ENCODE measurements at regions not wholly inside any gene's neighbourhood (a gene's known extent, or its start where the extent isn't known, plus 50 kb on each side); places are given as distances from the start of the nearest gene placed in this dataset.
"Not testable (repeated sequence)": the region's sequence is repeated elsewhere in the genome, so short reads cannot be mapped to it uniquely, and the experiment has no call there.

DNA sequence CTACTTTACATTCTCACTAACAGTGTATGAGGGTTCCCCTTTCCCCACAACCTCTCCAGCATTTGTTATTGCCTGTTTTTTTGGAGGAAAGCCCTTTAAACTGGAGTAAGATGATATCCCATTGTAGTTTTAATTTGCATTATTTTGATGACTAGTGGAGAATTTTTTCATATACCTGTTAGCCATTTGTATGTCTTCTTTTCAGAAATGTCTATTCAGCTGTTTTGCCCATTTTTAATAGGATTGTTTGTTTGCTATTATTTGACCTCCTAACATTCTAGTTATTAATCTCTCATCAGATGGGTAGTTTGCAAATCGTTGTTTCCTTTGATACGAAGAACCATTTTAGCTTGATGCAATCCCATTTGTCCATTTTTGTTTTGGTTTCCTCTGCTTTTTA, 165.0 kb downstream of the GLUL start:
- DNase-seq = no peak

DNA sequence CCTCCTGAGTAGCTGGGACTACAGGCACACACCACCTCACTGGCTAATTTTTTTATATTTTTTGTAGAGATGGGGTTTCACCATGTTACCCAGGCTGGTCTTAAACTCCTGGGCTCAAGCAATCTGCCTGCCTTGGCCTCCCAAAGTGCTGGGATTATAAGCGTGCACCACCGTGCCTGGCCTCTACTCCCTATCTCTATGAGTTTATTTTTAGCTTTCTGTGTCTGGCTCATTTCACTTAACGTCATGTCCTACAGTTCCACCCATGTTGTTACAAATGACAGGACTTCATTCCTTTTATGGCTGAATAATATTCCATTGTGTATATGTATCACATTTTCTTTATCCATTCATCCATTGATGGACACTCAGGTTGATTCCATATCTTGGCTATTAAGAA, 164.2 kb upstream of the ZNF648 start:
- not testable (repeated sequence) for DNase-seq

DNA sequence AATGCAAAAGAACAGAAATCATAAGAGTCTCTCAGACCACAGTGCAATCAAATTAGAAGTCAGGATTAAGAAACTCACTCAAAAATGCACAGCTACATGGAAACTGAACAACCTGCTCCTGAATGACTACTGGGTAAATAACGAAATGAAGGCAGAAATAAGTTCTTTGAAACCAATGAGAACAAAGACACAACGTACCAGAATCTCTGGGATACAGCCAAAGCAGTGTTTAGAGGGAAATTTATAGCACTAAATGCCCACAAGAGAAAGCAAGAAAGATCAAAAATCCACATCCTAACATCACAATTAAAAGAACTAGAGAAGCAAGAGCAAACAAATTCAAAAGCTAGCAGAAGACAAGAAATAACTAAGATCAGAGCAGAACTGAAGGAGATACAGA, 160.5 kb upstream of the ZNF648 start:
- DNase-seq = not testable (repeated sequence)

DNA sequence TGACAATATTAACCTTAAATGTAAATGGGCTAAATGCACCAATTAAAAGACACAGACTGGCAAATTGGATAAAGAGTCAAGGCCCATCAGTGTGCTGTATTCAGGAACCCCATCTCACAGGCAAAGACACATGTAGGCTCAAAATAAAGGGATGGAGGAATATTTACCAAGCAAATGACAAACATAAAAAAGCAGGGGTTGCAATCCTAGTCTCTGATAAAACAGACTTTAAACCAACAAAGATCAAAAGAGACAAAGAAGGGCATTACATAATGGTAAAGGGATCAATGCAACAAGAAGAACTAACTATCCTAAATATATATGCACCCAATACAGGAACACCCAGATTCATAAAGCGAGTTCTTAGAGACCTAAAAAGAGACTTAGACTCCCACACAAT, 159.9 kb upstream of the ZNF648 start:
- DNase-seq = not testable (repeated sequence)

DNA sequence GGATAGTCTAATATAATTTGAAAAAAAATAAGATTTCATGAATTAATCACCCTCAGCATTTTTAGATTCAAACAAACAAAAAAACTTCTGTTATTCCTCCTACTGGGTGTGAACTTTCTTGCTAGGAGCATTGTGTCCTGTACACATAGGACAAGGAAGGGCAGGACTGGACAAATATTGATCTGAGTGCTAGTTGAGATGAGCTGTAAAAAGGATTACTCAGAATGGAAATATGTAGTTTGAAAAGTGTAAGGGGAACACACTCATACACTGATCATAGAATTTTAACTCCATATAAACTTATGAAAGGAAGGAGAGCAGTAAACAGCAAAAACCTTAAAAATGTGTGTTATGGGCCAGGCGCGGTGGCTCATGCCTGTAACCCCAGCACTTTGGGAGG, 156.5 kb upstream of the ZNF648 start:
- no peak for DNase-seq

DNA sequence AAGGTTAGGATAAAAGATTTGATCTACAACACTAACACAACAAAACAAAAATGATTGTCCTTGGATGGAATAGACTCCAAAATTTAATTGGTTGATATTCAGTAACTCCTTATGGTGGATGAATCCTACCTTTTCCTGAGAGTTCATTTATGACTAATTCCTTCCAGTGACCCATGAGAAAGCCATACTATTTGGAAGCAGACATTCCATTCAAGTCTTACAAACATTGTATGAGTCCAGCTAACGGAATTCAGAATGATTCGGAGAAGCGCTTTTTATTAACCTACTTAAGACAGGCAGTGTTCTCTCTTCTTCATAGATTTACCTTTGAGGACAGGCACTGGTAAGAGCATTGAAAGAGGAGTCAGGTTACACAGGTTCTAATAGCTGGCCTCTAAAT, 155.6 kb upstream of the ZNF648 start:
- DNase-seq = no peak

DNA sequence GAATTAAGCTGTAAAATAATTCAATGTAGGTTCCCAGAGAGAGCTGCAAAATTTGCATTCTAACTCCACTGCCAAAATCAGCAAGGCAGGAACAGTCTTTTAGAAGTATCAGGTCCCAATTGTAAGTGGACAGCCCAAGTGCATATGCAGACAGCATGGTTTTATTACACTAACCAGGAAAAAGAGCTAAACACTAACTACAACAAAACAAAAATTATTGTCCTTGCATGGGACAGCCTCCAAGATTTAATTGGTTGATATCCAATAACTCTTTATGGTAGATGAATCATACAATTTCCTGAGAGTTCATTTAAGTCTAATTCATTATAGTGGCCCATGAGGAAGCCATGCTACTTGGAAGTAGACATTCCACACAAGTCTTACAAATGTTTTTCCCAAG, 154.3 kb upstream of the ZNF648 start:
- no peak for DNase-seq

DNA sequence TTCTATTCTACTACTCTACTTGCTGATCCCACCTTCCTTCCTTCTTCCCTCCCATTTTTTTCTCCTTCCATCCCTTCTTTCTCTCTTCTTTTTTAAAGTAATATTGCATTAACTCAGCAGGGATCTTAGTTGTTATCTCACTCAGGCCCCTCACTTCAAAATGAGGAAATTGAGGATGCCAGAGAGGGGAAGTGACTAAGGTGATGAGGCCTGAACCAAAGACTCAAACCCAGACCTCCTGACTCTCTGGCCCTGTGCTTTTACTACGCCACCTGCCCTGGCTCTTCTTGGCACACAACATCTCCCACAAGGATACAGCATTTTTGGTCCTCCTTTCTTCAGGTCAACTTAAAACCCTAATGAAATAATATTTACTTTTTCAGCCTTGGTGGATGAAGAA, 151.7 kb upstream of the ZNF648 start:
- no peak for DNase-seq

DNA sequence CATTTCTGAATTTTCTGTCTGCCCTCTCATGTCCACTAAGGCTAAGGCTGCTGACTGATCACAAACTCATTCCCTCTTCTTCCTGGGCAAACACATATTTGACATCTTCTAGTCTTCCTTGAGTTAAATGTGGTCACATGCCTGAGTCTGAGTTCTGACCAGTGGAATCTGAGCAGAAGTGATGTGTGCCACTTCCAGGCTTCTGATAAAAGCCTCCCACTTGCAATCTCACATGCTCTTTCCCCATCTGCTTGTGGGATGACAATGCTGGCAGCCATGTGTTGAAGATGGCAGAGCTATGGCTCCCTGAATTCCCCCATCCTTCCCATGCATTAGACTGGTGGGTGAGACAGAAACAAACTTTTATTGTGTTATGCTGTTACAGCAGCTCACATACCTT, 149.9 kb upstream of the ZNF648 start:
- DNase-seq = no peak

DNA sequence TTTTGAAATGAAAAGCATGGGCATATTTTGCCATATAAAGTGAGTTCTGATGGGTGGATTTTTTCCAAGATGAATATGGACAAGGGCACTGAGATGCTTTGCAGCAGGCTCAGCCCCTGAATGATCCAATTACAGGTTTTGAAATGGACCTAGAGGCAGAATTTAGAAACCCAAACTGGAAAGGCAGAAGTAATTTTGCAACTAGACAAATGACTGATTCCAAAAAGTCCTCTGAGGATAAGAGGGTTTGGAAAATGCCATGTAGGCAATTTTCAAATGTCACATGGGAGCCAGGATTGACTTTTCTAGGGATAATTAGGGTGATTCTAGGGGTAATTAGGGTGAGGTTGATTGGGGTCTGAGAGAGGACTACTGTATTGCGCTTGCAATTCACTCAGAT, 148.9 kb upstream of the ZNF648 start:
- DNase-seq = no peak

DNA sequence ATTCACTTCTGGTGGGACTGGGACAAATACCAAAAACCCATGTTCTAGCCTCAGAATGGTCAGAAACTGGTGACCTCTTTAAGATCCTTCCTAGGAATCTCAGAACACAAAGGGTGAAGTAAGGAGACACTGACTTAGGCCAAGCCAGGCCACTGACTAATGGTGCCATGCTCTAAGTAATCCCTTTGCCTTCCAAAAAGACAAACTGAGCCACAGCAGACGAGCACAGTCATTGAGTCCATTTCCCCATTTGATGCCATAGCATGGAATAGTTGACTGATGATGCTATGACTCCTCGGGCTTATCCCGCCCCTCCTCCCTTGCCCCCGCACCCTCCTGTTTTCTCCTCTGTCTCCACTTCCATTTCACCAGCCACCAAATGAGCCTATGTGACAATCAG, 145.8 kb upstream of the ZNF648 start:
- DNase-seq = no peak

DNA sequence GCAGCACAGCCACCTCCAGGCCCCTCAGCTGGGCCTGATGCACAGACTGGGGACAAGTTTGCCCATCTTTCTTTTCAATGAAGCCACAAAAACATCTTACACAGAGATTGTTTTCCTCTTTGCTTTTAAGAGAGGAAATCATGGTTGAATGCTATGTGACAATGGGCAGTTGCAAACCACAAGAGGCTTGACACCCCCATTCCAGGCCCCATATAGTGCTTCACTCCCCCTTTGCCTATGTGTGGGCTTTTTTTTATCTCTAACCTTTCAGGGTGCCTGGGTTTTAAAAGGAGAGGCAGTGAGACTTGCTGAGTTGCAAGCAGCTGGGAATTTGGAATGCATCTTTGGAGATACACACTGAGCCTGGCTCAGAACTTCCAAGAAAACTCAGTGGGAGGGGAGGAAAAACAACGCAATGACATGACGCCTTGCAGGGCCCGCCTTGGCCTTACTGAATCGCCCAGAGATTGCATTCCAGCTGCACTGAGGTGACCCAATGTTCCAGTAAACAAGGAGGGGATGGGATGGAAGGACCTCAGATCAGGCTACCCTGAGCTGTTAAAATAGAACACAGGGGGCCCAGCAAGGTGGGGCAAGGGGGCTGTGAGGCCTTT, 145.2 kb upstream of the ZNF648 start:
- DNase-seq = no peak

DNA sequence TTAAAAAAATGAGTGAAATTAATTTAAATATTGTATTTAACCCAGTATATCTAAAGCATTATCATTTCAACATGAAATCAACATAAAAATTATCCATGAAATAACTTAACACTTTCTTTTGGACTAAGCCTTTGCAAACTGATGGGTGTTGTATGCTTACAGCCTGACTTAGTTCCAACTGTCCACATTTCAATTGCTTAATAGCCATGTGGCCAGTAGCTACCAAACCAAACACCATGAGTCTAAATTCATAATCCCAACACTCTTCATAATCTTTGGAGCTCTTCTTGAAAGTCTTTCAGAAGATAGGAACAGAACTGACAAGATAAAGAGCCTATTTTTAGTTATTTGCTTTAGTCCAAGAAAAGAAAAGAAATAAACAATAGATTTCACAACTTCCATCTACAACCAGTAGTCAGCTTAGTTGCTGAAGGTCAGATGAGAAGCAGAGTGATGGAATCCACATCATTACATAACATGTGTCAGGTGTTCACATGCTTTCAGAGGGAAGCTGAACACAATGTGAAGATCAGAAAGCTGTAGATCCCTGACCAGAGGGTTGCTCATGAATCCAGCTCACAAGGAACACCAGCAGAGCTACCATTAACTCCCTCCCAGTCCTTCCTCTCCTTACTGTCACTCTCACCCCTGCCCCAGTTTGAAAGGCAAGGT, 144.0 kb upstream of the ZNF648 start:
- DNase-seq = no peak

DNA sequence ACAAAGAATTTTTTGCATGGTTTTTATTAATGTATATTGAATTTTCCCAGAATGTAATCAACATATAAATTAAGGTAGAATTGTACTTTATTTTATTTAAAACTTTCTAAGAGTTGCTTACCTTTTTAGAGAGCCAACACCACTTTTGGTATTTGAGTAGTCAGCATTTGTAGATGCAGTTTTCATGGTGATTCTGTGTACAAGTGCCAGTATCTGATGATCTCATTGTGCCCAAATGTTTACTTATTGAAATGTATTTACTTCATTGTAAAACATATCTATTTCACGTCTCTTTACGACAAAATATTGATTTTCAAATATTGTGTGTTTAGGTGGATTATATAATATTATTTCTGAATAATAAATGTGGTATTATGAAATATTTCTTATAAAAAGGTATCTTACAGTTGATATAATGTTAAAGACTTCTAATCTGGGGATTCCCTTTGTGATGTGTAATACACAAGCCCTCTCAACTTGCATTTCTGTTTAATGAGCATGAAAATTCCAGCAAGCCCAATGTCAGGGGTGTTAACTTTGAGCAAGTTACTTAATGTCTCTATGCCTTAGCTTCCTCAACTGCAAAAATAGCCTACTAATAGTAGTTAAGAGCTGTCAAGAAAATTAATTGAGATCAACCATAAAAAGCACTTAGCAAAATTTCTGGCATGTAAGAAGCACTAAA, 141.8 kb upstream of the ZNF648 start:
- DNase-seq = no peak

DNA sequence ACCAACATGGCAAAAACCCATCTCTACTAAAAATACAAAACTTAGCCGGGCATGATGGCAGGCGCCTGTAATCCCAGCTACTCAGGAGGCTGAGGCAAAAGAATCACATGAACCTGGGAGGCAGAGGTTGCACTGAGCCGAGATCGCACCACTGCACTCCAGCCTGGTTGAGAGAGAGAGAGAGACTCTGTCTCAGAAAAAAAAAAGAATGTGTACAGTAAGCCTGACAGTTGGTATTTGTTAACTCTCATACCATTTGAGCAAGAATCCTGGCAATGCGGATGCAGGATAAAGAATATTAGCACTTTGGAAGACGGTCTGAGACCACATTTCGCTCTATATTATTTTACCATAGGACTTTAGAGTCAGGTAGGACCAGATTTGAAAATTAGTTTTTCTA, 140.0 kb upstream of the ZNF648 start:
- DNase-seq = not testable (repeated sequence)

DNA sequence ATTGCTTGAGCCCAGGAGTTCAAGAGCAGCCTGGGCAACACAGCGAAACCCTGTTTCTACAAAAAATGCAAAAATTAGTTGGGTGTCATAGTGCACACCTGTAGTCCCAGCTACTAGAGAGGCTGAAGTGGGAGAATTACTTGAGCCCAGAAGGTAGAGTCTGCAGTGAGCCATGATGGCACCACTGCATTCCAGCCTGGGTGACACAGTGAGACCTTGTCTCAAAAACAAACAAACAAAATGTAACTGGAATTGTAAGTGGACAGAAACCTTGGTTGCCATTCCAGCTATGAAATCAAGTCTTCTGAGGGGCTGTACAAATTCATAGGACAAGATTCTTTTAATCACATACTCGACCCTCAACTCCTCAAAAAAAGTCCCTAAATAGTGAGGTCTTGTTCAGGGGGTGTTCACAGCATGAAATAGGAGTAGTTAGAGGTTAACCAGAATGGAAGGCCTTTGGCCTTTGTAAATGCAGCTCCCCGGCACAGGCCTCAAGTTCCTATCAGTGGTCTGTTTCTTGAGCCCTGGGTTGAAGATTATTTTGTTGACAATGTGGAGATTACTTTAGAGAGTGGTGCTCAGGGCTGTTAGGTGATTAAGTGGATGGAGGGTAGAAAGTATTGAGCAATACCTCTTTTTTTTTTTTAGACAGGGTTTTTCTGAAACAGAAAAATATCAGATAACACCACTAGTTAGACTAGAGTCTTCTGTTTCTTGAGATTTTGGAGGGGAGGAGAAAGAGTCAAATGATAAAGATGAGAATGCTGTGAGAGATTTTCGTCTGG, 138.7 kb upstream of the ZNF648 start:
- DNase-seq = no peak

DNA sequence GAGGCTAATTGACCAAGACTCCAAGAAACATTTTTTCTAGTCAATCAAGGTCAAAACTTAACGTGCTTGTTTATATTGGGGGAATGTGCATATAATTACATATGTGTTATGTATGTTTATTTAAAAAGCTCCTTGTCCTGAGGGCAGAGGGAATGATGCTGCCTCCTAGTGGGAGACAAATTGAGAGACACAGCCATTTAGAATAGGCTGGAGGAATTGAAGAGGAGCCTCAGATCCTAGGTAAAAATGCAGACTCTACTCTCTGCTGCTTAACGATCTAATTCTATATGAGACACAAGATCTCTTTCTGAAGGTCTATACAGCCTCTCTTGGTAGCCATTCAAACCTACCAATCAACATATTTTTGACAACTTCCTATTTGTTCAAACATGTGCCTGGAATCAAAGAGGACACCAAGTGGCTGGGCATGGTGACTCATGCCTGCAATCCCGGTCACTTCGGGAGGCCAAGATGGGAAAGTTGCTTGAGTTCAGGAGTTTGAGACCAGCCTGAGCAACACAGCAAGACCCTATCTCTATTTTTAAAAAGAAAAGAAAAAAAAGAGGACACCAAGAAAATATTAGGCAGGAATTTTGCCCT, 136.6 kb upstream of the ZNF648 start:
- DNase-seq = no peak

DNA sequence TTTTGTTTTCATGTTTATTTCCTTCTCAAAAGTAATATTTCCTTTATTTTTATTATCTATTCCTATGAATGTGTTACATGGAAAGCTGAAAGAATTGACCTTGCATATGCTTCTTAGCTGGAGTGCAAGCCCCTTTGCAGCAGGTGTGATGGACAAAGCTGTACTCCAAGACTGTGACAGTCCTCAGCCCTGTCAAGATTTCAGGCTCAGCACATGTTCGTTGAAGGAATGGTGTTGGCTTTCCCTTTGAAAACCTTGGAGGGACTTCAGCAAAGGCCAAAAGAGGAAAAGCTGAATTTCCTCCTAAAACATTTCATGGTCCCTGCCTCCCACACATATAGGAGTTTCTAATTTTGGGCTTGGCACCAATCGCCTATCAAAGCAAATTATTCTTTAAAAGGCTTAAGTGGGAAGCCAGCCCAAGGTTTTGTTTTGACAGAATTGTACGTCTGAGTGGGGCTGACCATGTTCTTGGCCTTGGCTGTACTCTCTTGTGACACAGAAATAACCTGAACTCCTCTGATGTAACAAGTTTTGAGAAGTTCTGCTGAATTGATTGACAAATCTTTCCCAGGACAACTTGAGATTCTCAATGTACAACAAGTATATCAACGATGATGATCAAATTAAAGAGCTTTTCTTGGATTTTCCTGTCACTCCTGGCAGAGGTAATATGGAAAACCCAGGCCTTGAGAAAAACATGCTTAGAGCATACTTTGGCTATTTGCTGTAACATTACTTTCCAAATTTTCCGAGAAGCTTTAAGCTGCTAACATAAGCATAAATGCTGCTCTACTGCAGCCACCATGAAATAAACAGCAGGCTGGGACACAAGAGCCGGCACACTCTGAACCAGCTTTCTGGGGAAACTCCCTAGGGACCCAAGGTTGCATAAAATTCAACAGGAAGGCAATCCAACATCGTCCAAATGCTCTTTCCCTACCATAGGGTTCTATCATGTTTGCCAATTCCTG, 135.7 kb upstream of the ZNF648 start:
- DNase-seq = no peak

DNA sequence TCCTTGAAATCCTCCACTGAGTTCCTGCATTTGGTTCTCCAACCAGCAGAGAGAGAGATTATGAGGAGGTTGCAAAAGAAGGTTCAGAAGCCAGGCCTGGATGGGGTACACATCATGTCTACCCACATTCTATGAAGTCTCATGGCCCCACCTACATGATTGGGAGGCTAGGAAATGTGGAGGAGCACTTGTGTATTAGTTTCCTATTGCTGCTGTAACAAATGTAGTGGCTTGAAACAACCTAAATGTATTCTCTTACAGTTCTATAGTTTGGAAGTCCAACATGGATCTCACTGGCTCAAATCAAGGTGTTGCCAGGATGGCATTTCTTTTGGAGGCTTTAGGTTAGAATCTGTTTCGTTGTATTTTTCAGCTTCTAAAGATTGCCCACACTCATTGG, 134.2 kb upstream of the ZNF648 start:
- DNase-seq = no peak

DNA sequence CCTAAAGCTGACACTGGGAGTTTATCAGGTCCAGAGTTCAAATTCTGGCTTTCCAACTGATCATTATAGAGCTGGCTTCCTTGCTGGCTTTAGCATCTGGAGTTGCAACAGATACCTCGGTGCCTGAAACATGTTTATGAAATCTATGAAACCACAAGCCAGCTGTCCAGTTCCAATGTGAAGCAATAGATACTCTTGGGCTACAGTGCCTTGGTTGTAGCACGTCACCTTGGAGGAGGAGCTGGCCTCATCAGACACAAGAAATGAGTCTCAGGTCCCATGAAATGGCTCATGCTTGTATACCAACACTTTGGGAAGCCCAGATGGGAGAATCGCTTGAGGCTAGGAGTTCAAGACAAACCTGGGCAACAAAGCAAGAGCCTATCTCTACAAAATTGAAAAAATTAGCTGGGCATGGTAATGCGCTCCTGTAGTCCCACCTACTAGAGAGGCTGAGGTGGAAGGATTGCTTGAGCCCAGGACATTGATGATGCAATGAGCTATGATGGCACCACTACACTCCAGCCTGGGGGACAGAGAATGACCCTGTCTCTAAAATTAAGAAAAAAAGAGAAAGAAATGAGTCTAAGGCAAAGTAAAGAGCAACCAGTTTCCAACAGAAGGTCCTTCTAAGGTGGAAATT, 132.5 kb upstream of the ZNF648 start:
- no peak for DNase-seq

DNA sequence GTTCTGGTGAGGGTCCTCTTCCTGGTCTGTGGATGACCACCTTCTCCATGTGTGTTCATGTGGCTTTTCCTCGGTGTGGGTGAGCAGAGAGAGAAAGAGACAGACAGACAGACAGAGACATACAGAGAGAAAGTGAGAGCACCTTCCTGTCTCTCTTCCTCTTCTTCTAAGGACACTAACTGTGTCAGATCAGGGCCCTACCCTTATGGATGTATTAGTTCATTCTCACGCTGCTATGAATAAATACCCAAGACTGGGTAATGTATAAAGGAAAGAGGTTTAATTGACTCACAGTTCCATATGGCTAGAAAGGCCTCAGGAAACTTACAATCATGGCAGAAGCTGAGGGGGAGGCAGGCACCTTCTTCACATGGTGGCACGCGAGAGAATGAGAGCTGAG, 131.5 kb upstream of the ZNF648 start:
- no peak for DNase-seq

DNA sequence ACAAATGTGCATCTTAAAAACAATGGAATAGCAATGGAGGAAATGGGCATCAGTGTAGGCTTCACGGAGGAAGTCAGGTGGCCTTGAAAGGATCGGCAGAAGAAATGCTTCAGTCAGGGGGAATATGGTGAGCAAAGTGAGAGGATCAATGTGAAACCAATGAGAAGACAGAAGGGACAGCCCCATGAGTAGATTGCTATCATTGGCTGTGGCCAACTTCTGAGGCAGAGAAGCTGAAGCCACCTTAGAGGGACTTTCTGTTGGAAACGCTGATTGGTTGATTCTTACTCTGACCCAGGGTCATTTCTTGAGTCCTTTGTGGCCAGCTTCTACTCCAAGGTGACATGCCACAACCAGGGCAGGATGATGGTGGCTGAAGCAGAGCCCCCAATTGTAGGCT, 130.7 kb upstream of the ZNF648 start:
- DNase-seq = no peak
